C1 segment of cervical spinal cord (tissue), 14 donors: ENCODE measurements at regions not wholly inside any gene's neighbourhood (a gene's known extent, or its start where the extent isn't known, plus 50 kb on each side); places are given as distances from the start of the nearest gene placed in this dataset.
"Not testable (repeated sequence)": the region's sequence is repeated elsewhere in the genome, so short reads cannot be mapped to it uniquely, and the experiment has no call there.

Experiments used
- DNase-seq, 14 donors: peaks; one replicate each; lab custom pipeline; 2025; lab: John Stamatoyannopoulos, UW

DNA sequence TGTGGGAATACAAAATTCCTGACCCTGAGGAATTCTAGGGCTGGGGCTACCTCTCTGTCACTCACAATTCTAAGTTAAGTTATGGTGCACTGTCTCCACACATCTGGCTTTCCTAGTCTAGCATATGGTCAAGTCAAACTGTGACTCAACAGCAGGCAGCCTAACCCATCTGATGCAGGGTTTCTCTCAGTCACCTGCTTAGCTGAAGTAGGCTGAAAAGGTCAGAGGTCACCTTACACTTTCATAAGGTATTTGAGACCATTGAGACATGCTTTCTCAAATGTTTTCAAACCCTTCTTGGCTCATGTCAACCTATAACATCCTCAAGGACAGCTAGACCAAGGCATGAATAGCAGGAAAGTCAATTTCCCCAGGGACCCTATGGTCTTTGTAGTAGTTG, 196.5 kb upstream of the STK26 start:
- DNase-seq: no peak

DNA sequence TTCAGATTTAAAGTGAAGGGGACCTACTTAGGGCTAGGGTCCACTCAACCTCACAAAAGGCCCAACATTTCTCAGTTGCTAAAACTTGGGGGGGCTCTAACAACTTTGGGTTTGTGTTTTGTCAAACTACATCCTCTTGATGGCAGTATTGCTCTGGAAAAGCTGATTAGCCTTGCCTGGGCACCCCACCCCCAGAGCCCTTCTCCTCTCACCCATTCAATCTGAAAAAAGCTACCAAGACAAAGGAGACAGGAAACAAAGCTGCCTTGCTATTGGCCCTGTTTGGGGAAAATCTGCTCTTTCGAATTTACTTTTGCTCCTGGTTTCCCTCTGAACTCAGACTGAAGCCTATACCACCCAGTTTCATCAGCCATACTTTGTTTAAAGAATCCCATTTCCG, 195.2 kb upstream of the STK26 start:
- DNase-seq: peak in 6 of 14 donors; percentile 0 to 54 (median 8)

DNA sequence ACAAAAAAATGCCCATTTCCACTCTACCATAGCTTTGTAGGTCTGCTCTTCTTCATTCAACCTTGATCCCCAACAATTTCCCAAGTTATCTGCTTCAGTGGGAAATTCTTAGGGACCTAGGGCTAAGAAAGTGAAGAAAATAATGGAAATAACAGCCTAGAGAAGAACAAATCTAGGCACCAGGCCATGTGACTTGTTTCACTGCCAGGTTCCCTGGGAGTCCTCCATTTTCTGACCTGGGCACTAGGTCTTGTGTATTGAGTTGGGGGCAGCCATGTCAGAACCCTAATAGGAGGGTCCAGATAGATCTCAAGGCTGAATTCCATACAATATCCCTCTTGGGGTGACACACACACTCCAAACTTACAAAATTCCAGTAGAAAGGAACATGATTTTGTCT, 194.6 kb upstream of the STK26 start:
- no peak for DNase-seq

GRCh38 chrX:131830400-131831184, 192.5 kb upstream of the STK26 start:
- DNase-seq: peak in 13 of 14 donors; percentile 16 to 95 (median 71)

DNA sequence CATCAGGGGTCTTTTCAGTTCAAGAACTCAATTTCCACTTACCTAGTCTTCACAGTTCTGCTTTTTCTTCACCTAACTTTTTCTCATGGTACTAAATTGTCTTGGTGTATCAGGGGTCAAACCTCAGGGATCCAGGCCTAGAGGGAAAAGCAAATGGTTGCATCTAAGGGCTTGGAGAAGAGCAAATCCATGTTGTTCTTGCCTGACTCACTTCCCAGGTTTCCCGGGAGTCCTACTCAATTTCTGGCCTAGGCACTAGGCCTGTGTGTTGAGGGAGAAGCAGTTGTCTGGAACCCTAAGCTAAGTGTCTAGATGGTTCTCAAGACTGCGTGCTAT, 191.9 kb upstream of the STK26 start:
- DNase-seq: peak in 1 of 14 donors; percentile 55

GRCh38 chrX:131836161-131836560, 186.9 kb upstream of the STK26 start:
- DNase-seq: no peak

DNA sequence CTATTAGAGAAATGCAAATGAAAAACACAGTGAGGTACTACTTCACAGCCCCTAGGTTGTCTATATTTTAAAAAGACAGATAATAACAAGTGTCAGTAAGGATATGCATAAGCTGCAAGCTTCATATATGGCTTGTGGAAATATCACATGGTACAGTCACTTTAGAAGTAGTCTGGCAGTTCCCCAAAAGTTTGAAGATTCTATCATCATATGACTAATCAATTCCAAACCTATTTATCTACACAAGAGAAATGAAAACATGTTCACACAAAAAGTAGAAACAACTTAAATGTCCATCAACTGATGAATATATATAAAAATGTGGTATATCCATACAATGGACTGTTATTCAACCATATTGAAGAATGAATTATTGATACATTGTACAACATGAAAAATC, 185.8 kb upstream of the STK26 start:
- DNase-seq: no peak

GRCh38 chrX:131840799-131841495, 182.2 kb upstream of the STK26 start:
- no peak for DNase-seq

- DNase-seq: peak in 4 of 14 donors; percentile 1 to 17 (median 5)
Measured at GRCh38 chrX:131841496-131842437, 181.3 kb upstream of the STK26 start.

DNA sequence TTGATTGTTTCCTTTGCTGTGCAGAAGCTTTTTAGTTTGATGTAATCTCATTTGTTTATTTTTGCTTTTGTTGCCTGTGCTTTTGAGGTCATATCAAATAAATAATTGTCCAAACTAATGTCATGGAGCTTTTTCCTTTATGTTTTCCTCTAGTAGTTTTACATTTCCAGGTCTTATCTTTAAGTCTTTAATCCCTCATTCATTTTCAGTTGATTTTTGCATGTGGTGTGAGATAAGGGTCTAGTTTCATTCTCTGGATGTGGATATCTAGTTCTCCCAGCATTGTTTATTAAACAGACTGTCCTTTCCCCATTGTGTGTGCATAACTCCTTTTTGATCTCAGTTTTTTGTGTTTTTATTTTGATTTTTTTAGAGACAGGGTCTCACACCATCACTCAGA, 179.1 kb upstream of the STK26 start:
- DNase-seq: no peak

DNA sequence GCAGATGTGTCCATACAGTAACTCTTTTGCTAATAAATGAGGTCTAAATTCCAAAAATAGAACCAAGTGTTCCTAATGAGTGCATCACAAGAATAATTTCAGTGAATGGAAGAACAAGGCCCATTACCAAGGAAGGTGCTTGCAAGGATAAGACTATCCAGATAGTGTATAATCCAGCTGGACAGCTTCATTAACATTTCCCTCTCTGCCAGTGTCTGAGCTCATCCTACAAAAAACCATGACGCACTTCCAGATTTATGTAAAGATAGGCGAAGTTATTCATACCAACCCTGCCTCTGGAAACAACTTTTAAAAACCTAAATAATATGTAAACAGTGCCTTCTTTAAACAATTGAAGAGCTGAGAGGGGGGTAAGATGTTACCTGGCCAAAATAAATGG, 177.9 kb upstream of the STK26 start:
- DNase-seq: no peak

DNA sequence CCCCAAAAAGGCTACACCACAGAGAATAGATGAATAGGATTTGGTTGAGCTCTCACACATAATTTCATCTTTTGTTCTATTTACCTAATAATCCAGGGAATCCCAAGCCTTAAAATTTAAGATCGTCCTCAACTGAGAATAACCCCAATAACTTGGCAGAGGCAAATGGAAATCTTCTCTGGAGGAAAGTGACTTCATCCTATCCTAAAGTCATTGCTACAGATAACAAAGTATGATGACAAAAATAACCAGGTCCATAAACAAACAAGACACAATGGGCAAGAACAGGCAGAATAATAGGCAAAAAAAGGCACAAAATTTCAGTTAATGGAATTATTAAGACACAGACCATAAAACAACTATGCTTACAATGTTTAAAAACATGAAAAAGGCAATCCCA, 177.3 kb upstream of the STK26 start:
- DNase-seq: no peak

DNA sequence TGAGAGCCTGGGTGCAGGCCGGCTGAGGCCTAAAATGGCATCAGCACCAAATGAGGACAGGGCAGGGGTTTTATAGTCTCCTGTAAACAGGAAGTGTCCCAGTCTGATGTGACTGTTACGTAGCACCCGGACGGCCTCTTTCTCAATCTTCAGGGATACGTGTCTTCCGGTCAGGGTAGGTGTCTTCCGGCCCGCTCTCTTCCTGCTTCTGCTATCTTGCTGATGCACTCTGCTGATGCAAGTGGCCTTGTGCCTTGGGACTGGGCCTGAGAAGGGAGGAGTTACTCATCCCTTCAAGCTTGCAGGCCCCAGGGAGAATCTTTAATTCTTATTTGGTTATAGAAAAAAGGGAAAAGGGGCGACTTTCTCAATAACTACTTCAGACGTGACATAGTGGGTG, 172.1 kb upstream of the STK26 start:
- not testable (repeated sequence) for DNase-seq

- DNase-seq: no peak
Measured at GRCh38 chrX:131853440-131853839, 169.7 kb upstream of the STK26 start.

DNA sequence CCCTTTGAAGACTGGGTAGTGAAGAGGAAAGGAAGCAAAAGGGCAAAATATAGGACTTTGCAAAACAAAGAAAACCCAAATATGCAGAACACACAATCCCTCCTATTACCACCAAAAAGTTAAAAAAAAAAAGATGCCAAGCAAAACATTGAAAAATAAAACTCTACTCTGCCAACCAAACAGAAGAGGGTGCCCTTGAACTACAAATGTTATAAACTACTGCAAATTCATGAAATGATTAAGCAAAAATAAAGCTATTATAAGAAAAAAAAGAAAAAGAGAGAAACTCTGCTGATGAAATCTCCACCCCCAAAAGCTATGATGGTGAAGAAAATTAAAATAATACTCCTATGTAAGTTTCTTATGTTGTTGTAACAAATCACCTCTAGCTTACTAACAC, 168.5 kb upstream of the STK26 start:
- no peak for DNase-seq

DNA sequence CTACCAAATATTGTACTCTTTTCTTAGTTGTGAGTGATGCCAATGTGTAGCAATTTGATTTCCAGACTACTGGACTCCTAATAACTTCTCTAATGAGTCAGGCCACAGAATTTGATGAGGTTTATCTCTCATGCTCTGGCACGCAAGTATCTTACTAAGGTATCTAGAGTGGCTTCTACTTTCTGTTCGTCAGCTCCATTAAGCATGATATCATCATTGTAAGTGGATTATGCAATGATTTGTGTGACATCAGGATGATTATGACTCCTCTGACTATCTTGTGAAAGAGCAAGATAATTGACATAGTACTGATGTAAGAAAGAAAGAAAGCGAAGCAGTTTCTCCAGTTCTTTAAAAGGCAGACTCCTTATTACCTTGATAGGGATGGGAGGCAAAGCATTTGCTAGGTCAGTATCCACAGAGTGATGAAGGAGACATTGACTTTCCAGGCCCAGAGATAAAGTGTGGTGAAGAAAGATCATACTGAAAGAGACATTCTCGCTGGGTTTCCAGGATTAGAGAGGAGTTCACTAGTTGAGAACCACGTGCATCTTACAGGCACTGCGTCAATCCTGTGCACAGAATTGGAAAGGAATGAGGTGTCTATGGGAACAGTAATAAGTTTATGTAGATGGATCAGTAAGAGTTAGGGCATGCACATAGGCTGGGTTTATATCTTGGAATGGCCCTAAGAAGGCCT, 161.9 kb upstream of the STK26 start:
- DNase-seq: no peak

DNA sequence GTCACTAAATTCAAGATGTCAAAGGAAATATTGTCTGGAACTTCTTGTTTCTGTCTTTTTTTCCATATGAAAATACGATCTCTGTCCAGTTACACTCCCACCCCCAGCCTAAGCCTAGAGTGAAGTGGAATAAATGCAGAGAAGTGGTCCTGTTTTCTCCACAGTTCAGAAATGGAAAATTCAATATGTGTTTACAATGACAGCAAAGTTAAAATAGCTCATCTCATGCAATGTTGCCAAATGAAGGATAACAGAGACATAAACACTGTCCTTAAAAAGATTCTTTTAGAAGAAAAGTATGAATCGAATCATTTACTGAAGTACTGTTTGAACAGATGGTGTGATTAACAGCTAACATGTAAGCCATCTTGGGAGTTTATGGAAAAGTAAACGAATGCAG, 160.8 kb upstream of the STK26 start:
- DNase-seq: no peak

- no peak for DNase-seq
Measured at GRCh38 chrX:131869182-131869581, 153.9 kb upstream of the STK26 start.

DNA sequence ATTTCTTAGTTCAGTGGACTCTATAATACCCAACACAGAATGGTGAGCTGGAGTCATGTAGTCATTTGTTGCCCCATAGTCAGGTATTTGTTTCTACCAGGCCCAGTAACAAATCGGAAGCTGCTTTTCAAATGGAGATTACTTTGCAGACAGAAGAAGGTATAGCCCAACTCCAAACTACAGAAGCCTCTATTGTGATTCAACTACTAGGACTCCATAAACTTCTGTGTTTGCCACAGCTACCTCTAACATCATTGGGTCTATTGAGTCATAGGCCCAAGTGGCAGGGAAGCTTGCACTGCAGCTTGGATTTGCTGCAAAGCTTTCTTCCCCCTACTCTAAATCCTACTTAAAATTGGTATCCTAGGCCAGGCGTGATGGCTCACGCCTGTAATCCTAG, 148.8 kb upstream of the STK26 start:
- no peak for DNase-seq

- not testable (repeated sequence) for DNase-seq
Measured at GRCh38 chrX:131875827-131876226, 147.3 kb upstream of the STK26 start.

- no peak for DNase-seq
Measured at GRCh38 chrX:131881194-131881593, 141.9 kb upstream of the STK26 start.

GRCh38 chrX:131885042-131885441, 138.1 kb upstream of the STK26 start:
- DNase-seq: not testable (repeated sequence)
